IMR-90 (cell line): ENCODE measurements at regions not wholly inside any gene's neighbourhood (a gene's known extent, or its start where the extent isn't known, plus 50 kb on each side); places are given as distances from the start of the nearest gene placed in this dataset.

ENCODE experiments used
- ATAC-seq: fragments of 200-7000 bp; cut with Tn5 transposase; 2 replicates; pipeline ENCODE4 v1.9.1; 2020; ENCODE audit warnings: low read depth, mild to moderate bottlenecking, moderate library complexity
- BruUV-seq: library from RNA; stranded (reverse); fragments of 400-500 nt; replicated peaks from 2 replicates; lab custom pipeline; 2021; lab: Mats Ljungman, UMichigan
- CTCF ChIA-PET: fragments of 300-600 bp; formaldehyde crosslinking; extraction: SDS; loops from one replicate; lab custom pipeline; 2021; ENCODE audit warnings: antibody characterized with exemption; lab: Yijun Ruan, JAX
- POLR2A ChIA-PET: fragments of 300-600 bp; sonication (Branson Sonifier 250); formaldehyde crosslinking; loops from one replicate; lab custom pipeline; 2022; ENCODE audit warnings: antibody characterized with exemption; ENCODE audit not compliant: unreplicated experiment; lab: Charles Lee
- DNase-seq: peaks from one replicate; pipeline ENCODE4 v3.0.0; 2013
- H2AFZ ChIP-seq: replicated peaks from 2 replicates; pipeline ENCODE3; 2013; ENCODE audit warnings: low read length, mild to moderate bottlenecking; ENCODE audit not compliant: poor library complexity
- H2AK5ac ChIP-seq: 2 replicates; pipeline ENCODE4 v1.6.1; 2013; ENCODE audit warnings: low read depth, low read length, inconsistent platforms
- H2AK9ac ChIP-seq: replicated peaks from 2 replicates; pipeline ENCODE3; 2013; ENCODE audit warnings: mild to moderate bottlenecking, low read depth, low read length, moderate library complexity; ENCODE audit not compliant: poor library complexity
- H2BK120ac ChIP-seq: 2 replicates; pipeline ENCODE4 v1.6.1; 2013; ENCODE audit warnings: low read depth, low read length, inconsistent platforms
- H2BK15ac ChIP-seq: 3 replicates; pipeline ENCODE4 v1.6.1; 2013; ENCODE audit warnings: low read depth, low read length, inconsistent platforms
- H2BK20ac ChIP-seq: 2 replicates; pipeline ENCODE4 v1.6.1; 2013; ENCODE audit warnings: low read depth, mild to moderate bottlenecking, inconsistent platforms, low read length, moderate library complexity
- H2BK5ac ChIP-seq: 2 replicates; pipeline ENCODE4 v1.6.1; 2013; ENCODE audit warnings: mild to moderate bottlenecking, low read depth, low read length, inconsistent platforms; ENCODE audit not compliant: poor library complexity, severe bottlenecking
- H3K14ac ChIP-seq: replicated peaks from 2 replicates; pipeline ENCODE4 v1.6.1; 2013; ENCODE audit warnings: low read depth, low read length, inconsistent platforms
- H3K18ac ChIP-seq: 2 replicates; pipeline ENCODE4 v1.6.1; 2013; ENCODE audit warnings: low read depth, low read length, control low read depth
- H3K23ac ChIP-seq: 2 replicates; pipeline ENCODE4 v1.6.1; 2013; ENCODE audit warnings: low read depth, low read length, inconsistent platforms
- H3K27ac ChIP-seq: 2 replicates; pipeline ENCODE4 v1.5.1; 2013; ENCODE audit warnings: mild to moderate bottlenecking, control low read depth, low read length; ENCODE audit not compliant: insufficient read depth
- H3K27me3 ChIP-seq: 2 replicates; pipeline ENCODE4 v1.6.1; 2013; ENCODE audit warnings: low read length; ENCODE audit not compliant: control insufficient read depth, insufficient read depth
- H3K36me3 ChIP-seq: 2 replicates; pipeline ENCODE4 v1.6.1; 2013; ENCODE audit warnings: low read length, mixed read lengths; ENCODE audit not compliant: control insufficient read depth, insufficient read depth
- H3K4ac ChIP-seq: 2 replicates; pipeline ENCODE4 v1.6.1; 2013; ENCODE audit warnings: low read depth, low read length, inconsistent platforms
- H3K4me1 ChIP-seq: 2 replicates; pipeline ENCODE4 v1.6.1; 2013; ENCODE audit warnings: low read length, mixed read lengths; ENCODE audit not compliant: control insufficient read depth, insufficient read depth
- H3K4me2 ChIP-seq: 2 replicates; pipeline ENCODE4 v1.6.1; 2013; ENCODE audit warnings: low read depth, mild to moderate bottlenecking, control low read depth, low read length, moderate library complexity
- H3K4me3 ChIP-seq: 2 replicates; pipeline ENCODE4 v1.5.1; 2013; ENCODE audit warnings: low read depth, mild to moderate bottlenecking, control low read depth, low read length, moderate library complexity; ENCODE audit not compliant: insufficient read depth
- H3K56ac ChIP-seq: 2 replicates; pipeline ENCODE4 v1.6.1; 2013; ENCODE audit warnings: low read length, inconsistent platforms; ENCODE audit not compliant: insufficient read depth; ENCODE audit errors: extremely low read depth
- H3K79me1 ChIP-seq, 2 experiments: 2 replicates each; pipeline ENCODE4 v1.6.1; 2013; ENCODE audit warnings: low read length in 2 of 2, inconsistent platforms in 1 of 2, low read depth in 1 of 2
- H3K9ac ChIP-seq: 2 replicates; pipeline ENCODE4 v1.6.1; 2013; ENCODE audit warnings: low read depth, low read length, control low read depth
- H3K9me1 ChIP-seq: 2 replicates; pipeline ENCODE4 v1.6.1; 2013; ENCODE audit warnings: low read length, inconsistent platforms; ENCODE audit not compliant: insufficient read depth
- H3K9me3 ChIP-seq: 2 replicates; pipeline ENCODE4 v1.6.1; 2013; ENCODE audit warnings: low read length; ENCODE audit not compliant: control insufficient read depth, insufficient read depth
- H4K20me1 ChIP-seq: 2 replicates; pipeline ENCODE4 v1.6.1; 2013; ENCODE audit warnings: low read length, inconsistent platforms; ENCODE audit not compliant: insufficient read depth
- H4K5ac ChIP-seq: 2 replicates; pipeline ENCODE4 v1.6.1; 2013; ENCODE audit warnings: mild to moderate bottlenecking, low read depth, low read length, control low read depth
- H4K8ac ChIP-seq, 2 experiments: 2 replicates each; pipeline ENCODE4 v1.6.1; 2013; ENCODE audit warnings: low read depth in 2 of 2, low read length in 2 of 2, control low read depth in 1 of 2, inconsistent platforms in 1 of 2
- H4K91ac ChIP-seq: 2 replicates; pipeline ENCODE4 v1.6.1; 2013; ENCODE audit warnings: low read depth, low read length, inconsistent platforms; ENCODE audit not compliant: insufficient read depth
- BHLHE40 ChIP-seq: fragments of 150-350 bp; IDR thresholded peaks from 2 replicates; pipeline ENCODE4 v1.6.1; 2016; ENCODE audit warnings: mild to moderate bottlenecking, low read depth, low read length
- ELK1 ChIP-seq: fragments of 150-350 bp; IDR thresholded peaks from 2 replicates; pipeline ENCODE4 v1.6.1; 2016; ENCODE audit warnings: low read depth, mild to moderate bottlenecking, low read length, moderate library complexity, borderline replicate concordance
- WGBS, 2 experiments: methylation state at CpG; one replicate each; pipeline versions ENCODE4 v1.1.5 to v1.1.7; 2013; ENCODE audit warnings: missing lambda C conversion rate in 2 of 2; ENCODE audit not compliant: insufficient read length in 1 of 2; ENCODE audit errors: extremely low coverage in 2 of 2; 5-methylcytosine and 5-hydroxymethylcytosine counted together
- dilution Hi-C: fragments of 300-500 bp; cut with HindIII; formaldehyde crosslinking; loops from one replicate; pipeline ENCODE4 v1.14.3; 2018; ENCODE audit warnings: low sequenced_read_pairs; ENCODE audit not compliant: unreplicated experiment
- in situ Hi-C: fragments of 300-500 bp; cut with MboI; formaldehyde crosslinking; loops from 3 replicates; pipeline ENCODE4 v1.14.3; 2019; ENCODE audit warnings: low sequenced_read_pairs, inconsistent platforms, mixed read lengths
- intact Hi-C: fragments of 100-400 bp; cut with micrococcal nuclease; formaldehyde crosslinking; loops from 2 replicates; pipeline ENCODE4 v1.10.0; 2022

- TF ChIP-seq ELK1, result no peak
- TF ChIP-seq BHLHE40, result no peak
- H3K23ac ChIP-seq, result no peak overlapping the region
- no peak overlapping the region for H2AFZ ChIP-seq
- dilution Hi-C loops (no loop called here), in situ Hi-C loops (no loop called here), intact Hi-C loops (no loop called here)
- peak overlapping the region; percentile 57; the same call in 1 of the 2 replicates for H4K91ac ChIP-seq
- no peak overlapping the region for H3K56ac ChIP-seq
- H4K8ac ChIP-seq, result peak overlapping the region; percentile 39 to 44; a peak in 3 of 4 replicates
- ATAC-seq (peak; percentile 73), DNase-seq (peak; percentile 28)
- no peaks in the 10 kb centered on the region for H3K9me1 ChIP-seq
- H3K9ac ChIP-seq, result no peak overlapping the region
- peak overlapping the region; percentile 70; the same call in 1 of the 2 replicates for H4K5ac ChIP-seq
- no peak overlapping the region for H3K18ac ChIP-seq
- no peaks in the 10 kb centered on the region for H3K27me3 ChIP-seq
- 0 out of 2 replicates have a peak overlapping the region, but pooled peaks have one; percentile 26 for H3K4ac ChIP-seq
- peak overlapping the region; percentile 56 for H2BK120ac ChIP-seq
- peaks cover 2% of the 10 kb centered on the region; the same call in 1 of the 2 replicates for H3K4me1 ChIP-seq
- ChIA-PET POLR2A (no interaction called here), CTCF (interaction anchor here (0.8 kb wide), 1 partner anchor 166 kb away, joined by 3 read pairs; no protein-coding TSS in a partner anchor)
- H2BK20ac ChIP-seq, result peak overlapping the region; percentile 62
- H3K27ac ChIP-seq, result no peak overlapping the region
- no peak overlapping the region for H3K4me3 ChIP-seq
- no peaks in the 10 kb centered on the region for H3K79me1 ChIP-seq
- H4K20me1 ChIP-seq, result no peaks in the 10 kb centered on the region
- H2BK15ac ChIP-seq, result peak overlapping the region; percentile 70
- no peak overlapping the region for H2AK5ac ChIP-seq
- no TSS peak for BruUV-seq
- no peaks in the 10 kb centered on the region for H3K36me3 ChIP-seq
- no peak overlapping the region for H2BK5ac ChIP-seq
- no peak overlapping the region for H3K4me2 ChIP-seq
- no peak overlapping the region for H2AK9ac ChIP-seq
- H3K9me3 ChIP-seq, result no peaks in the 10 kb centered on the region
- WGBS, 2 experiments, result no CpG with 5 or more reads among the region's 4 CpGs
- H3K14ac ChIP-seq, result no peak overlapping the region
Measured at GRCh38 chr11:27882066-27882697, 181.9 kb upstream of the BDNF start.
